ENCODE measurements at regions not wholly inside any gene's neighbourhood (a gene's known extent, or its start where the extent isn't known, plus 50 kb on each side); places are given as distances from the start of the nearest gene placed in this dataset.
A peak's percentile ranks its signal among the peaks of the same experiment; 100 is the strongest.

DNA sequence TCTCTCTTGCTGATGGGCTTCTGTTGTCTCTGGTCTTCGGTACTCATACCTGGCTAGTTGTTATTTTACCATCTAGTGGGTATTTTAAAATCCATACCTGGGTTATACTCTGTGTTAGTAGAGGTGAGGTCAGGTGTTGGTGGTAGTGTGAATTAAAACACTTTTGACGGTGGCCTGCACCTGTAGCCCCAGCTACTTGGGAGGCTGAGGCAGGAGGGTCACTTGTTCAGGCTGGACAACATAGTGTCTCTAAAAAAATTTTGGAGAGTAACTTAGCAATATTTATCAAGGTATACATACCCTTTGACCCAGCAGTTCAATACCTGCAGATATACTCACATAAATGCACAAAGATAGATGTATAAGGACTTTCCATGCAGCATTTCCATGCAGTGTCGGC, 55.4 kb downstream of the GSX1 start:
- DNase-seq: no peak

- DNase-seq: no peak
Observed at GRCh38 chr13:27851096-27851850, 59.0 kb downstream of the GSX1 start.

- DNase-seq: no peak
Observed at GRCh38 chr13:27852491-27852890, 60.2 kb downstream of the GSX1 start.

DNA sequence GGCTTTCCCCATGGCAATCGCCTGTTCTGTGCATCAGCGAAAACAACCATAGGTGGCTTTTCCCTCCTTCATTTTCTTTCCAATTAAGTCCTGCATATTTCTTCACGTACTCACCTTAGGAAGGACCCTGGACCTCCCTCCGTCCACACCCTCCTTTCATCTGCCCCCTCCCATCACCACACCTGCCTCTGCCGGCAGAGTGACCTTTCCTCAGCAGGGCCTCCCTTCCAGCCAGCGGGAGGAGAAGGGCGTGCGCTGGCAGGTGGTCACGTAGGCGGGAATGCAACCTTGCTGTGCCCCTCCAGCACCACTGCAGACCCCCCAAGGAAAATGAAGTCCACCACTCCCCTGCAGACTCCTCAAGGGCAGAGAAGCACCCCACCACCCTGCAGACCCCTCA, 61.1 kb downstream of the GSX1 start:
- no peak for DNase-seq

DNA sequence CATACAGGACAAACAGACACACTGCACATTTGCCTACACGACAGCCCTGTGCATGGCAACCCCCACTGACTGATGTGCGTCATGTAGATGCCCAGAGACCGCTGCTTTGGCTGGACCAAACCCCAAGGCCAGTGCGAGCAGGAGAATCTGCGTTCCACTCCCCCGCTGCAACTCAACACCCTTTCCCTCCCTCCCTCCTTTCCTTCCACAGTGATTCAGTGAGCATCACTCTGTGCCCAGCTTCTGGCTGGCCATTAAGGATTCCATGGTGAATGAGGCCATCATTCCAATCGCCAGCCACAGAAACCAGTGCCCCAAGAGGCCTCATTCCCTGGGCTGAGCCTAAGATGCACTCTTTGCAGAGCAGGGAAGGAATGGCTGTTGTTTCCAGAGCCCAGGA, 61.6 kb downstream of the GSX1 start:
- no peak for DNase-seq

DNA sequence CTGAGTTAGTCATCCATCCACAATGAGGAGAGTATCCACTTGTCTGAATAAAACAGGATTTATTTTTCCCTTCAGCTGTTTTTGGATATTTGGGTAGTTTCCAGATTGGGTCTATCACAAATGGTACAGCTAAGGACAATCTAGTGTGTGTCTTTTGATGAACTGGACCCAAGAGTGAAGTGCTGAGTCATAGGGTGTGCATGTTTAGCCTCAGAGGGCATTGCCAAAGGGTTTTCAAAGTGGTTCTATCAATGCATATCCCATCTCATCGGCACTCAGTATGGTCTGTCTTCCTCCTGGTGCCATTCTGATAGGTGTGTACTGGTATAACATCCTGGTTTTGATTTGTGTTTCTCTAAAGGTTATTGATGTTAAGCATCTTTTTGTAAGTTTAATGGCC, 62.3 kb downstream of the GSX1 start:
- no peak for DNase-seq

DNA sequence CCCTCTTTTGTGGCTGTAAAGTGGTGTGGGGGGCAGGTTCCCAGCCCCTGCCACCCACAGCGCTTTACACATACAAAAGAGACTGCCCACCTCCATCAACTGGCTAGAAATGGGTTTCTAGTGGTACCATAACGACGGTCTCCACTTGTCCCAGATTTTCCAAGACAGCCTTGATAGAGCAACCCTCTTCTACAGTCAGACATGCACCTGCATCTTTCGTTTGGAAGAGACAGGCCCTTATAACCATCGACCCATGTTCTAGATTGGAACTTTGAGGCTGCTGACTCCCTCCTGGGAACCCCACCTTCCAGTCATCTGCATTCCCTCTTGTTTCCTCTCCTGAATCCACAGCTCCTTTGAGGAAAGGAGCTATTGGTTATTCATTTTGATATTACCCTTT, 63.1 kb downstream of the GSX1 start:
- no peak for DNase-seq

DNA sequence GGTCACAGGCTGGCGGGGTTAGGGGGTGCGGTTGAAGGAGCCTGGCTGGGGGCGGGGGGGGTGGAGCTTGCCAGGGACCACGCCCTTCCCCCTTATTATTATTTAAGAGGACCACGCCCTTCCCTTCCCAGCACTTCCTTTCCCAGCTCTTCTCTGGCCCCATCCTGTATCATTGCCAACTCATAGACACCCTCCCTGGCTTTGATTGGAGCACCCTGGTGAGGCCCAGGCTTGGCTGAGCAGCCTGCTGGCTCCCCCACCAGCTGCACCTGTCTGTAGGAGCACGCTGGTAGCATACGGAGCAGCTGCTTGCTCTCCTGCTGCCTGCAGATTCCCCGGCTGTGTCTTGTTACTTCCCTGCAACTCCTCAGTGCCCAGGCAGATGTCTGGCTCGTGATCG, 62.5 kb upstream of the PDX1 start:
- no peak for DNase-seq

DNA sequence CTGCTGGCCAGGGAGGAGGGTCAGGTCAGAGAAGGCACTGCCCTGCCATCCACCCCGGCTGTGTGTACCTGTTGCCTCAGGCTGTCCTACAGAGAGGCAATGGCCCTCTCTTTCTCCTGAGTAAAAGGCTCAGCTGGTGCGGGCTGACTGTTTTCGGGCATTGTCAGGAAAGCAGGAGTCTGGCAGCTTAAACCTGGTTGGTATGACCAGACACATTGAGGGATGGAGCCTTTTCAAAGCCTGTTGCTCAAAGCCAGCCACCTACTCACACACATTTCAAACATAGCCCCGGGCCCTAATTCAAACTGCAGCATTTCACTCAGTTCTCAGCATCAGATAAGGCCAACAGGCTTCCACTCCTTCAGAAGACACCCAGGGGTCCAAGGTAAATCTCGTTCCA, 61.8 kb upstream of the PDX1 start:
- no peak for DNase-seq

- DNase-seq: no peak
Observed at GRCh38 chr13:27860743-27861142, 59.1 kb upstream of the PDX1 start.

DNA sequence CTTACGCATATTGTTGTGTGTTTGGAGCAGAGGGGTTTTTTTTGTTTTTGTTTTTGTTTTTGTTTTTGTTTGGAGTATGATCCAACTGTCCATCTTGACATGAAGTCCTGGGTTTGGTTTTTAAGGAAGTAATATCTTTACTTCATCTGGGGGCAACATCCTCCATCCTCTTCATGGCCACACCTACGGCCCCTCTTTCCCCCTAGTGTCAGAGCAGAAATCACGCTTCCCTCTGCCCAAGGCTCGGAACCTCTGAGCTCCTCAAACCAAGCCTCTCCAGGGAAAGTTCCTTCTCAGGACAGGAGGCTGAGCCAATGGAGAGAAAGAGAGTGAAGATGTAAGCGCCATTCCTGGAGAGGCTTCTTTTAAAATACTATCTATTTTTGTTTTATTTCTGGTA, 58.6 kb upstream of the PDX1 start:
- DNase-seq: no peak

DNA sequence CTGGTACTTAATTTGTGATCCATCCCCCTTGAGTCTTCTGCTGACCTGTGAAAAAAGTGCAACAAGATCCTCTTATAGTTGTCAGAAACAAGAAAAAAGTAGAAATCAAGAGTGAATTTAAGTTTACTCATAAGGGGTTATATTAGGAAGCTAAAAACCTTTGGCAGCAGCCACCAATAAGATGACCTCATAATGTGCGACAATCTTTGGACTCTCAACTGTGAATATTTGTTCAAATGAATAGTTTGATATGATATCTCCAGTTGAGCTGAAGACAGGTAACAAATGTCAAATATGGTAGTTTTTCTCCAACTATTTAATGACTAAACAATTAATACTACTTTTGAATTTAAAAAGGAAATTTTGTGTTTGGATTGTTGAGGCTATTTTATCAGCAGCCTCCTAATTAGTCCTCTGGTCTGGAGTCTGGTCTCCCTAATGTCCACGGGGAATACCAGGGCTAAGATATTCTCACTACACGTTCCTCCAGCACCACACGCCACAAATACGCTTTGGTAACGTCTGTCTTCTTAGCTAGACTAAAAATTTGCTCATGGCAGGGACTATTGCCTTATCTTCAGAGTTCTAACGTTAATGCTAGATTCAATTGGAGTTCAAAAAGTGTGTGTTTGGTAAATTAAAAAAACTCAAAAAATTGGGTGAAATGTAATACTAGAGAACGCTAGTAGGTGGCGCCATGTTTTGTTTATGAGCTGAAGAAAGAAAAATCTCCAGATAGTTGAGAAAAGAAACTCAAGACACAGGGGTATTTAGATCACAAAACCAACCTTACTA, 51.0 kb upstream of the PDX1 start:
- peak; percentile 4 for DNase-seq

DNA sequence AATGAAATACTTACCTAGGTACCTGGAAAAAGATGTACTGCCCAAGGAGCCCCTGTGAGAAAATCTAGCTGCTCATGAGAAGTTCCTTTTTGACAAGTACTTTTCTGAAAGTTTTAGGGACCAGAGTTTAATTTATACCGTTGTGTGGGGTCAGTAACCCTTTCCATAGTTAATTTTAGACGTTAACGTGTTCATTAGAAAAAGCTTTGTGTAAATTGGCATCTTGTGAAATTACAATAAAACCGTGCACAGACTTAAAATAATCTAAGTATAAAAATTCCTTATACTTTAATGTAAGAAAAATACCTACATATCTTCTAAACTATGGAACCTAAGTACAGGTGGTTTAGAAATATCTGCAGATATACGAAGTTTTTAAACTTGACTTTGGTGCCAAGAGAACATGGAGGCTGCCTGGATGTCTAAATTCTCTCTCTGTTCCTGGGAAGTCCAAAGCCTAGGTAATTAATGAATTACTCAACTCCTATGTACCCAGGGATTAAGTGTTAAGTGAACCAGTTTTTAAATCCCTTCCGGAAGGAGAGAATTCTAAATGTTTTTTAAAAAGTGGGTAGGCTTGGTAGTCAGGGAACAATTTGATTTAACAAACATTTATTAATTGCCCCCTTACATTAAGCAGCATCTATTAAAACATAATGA, 50.2 kb upstream of the PDX1 start:
- DNase-seq: no peak
